ENCODE measurements at regions not wholly inside any gene's neighbourhood (a gene's known extent, or its start where the extent isn't known, plus 50 kb on each side); places are given as distances from the start of the nearest gene placed in this dataset.

DNA sequence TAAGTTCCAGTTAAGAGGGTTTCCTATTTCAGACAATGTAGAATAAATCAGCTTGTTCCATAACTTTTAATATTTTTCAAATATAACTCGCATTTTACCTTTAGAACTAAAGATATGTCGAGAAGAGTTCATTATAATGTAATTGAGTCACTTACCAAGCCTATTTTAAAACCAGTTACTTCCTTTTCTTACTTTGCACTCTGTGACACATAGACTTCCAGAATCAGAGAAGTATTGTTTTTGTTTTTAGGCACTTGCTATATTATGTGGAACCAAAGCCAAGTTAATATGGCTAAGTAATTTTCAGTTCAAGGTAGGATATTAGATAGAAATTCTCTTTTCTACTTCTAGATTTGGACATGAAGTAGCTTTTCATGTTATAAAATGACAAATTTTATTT is 182.7 kb upstream of the PRPS1L1 start:
- WGBS (ENCODE audit: insufficient coverage), result no CpG with 5 or more reads among the region's 2 CpGs
- Histone ChIP-seq H3K9me3 (ENCODE audit: control extremely low read depth in 1 of 5, control insufficient read depth in 4 of 5, insufficient read depth in 2 of 5, low read depth in 1 of 5, low read length in 4 of 5) (no peaks in the 10 kb centered on the region), H3K4me3 (ENCODE audit: control insufficient read depth in 1 of 7, extremely low read depth in 1 of 7, insufficient read depth in 4 of 7, low read depth in 2 of 7, low read length in 6 of 7) (no peak overlapping the region), H3K27me3 (replicated peaks in 2 of 5; ENCODE audit: control insufficient read depth in 4 of 5, insufficient read depth in 5 of 5, low read length in 4 of 5) (no peaks in the 10 kb centered on the region), H3K27ac (ENCODE audit: insufficient read depth in 1 of 2, low read depth in 1 of 2, low read length in 2 of 2, poor library complexity in 1 of 2, severe bottlenecking in 2 of 2) (no peak overlapping the region), H3K4me1 (ENCODE audit: control extremely low read depth in 1 of 4, control insufficient read depth in 4 of 4, insufficient read depth in 4 of 4, low read length in 3 of 4) (no peaks in the 10 kb centered on the region), H3K36me3 (ENCODE audit: control insufficient read depth in 4 of 4, insufficient read depth in 4 of 4, low read length in 3 of 4) (no peaks in the 10 kb centered on the region)
- CTCF ChIA-PET, result interaction anchor here (1.0 to 2.2 kb wide), 3 partner anchors 9 to 143 kb away, joined by 3 to 6 read pairs (median 6); no protein-coding TSS in a partner anchor
- POLR2A ChIA-PET, result no interaction called here
- DNase-seq, result no peak

DNA sequence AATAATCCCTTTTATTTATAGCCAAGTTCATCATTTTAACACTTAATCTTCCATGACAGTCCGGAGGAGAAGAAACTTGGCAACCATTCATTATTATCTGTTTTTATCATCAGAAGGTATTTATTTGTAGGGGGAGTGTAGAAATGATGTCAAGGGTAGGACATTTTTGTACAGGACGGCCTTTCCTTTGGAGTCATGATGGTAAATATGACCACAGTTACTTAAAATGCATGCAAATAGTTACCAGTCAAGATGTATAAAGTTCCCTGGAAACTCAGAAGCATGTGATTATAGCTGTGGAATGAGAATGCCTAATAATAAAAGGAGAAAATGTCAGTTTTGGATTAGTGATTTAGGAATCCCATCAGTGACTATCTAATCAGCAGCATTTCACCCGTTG is 183.1 kb upstream of the PRPS1L1 start:
- Histone ChIP-seq H3K4me3 (ENCODE audit: control insufficient read depth in 1 of 7, extremely low read depth in 1 of 7, insufficient read depth in 4 of 7, low read depth in 2 of 7, low read length in 6 of 7) (no peak overlapping the region), H3K27ac (ENCODE audit: insufficient read depth in 1 of 2, low read depth in 1 of 2, low read length in 2 of 2, poor library complexity in 1 of 2, severe bottlenecking in 2 of 2) (no peak overlapping the region), H3K36me3 (ENCODE audit: control insufficient read depth in 4 of 4, insufficient read depth in 4 of 4, low read length in 3 of 4) (no peaks in the 10 kb centered on the region), H3K27me3 (replicated peaks in 2 of 5; ENCODE audit: control insufficient read depth in 4 of 5, insufficient read depth in 5 of 5, low read length in 4 of 5) (no peaks in the 10 kb centered on the region), H3K9me3 (ENCODE audit: control extremely low read depth in 1 of 5, control insufficient read depth in 4 of 5, insufficient read depth in 2 of 5, low read depth in 1 of 5, low read length in 4 of 5) (no peaks in the 10 kb centered on the region), H3K4me1 (ENCODE audit: control extremely low read depth in 1 of 4, control insufficient read depth in 4 of 4, insufficient read depth in 4 of 4, low read length in 3 of 4) (no peaks in the 10 kb centered on the region)
- ChIA-PET CTCF (interaction anchor here (1.0 to 2.2 kb wide), 3 partner anchors 10 to 142 kb away, joined by 3 to 6 read pairs (median 6); no protein-coding TSS in a partner anchor), POLR2A (interaction anchor here (0.6 kb wide), 2 partner anchors 316 to 1796 kb away, joined by 3 to 5 read pairs; no protein-coding TSS in a partner anchor)
- WGBS (ENCODE audit: insufficient coverage), result 100% methylated on average over 1 of the region's 3 CpGs
- DNase-seq, result no peak

DNA sequence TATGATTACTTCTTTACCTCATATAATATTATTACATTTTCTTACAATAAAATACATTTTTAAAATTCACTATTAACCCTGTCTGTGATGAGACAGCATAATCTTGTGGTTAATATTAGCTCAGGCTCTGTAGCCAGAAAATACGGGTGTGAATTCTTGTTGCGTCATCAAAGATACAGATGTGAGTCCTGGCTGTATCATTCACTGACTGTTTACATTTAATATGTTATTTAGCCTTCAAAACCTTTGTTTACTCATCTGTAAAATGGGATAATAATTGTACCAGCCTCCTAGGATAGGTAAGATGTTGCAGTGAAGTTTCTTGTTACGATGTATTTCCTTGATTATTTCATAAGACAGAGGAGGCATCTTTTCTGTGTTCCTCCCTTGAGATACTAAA is 184.7 kb upstream of the PRPS1L1 start:
- Histone ChIP-seq H3K27me3 (replicated peaks in 2 of 5; ENCODE audit: control insufficient read depth in 4 of 5, insufficient read depth in 5 of 5, low read length in 4 of 5) (no peaks in the 10 kb centered on the region), H3K4me3 (ENCODE audit: control insufficient read depth in 1 of 7, extremely low read depth in 1 of 7, insufficient read depth in 4 of 7, low read depth in 2 of 7, low read length in 6 of 7) (no peak overlapping the region), H3K4me1 (ENCODE audit: control extremely low read depth in 1 of 4, control insufficient read depth in 4 of 4, insufficient read depth in 4 of 4, low read length in 3 of 4) (no peaks in the 10 kb centered on the region), H3K36me3 (ENCODE audit: control insufficient read depth in 4 of 4, insufficient read depth in 4 of 4, low read length in 3 of 4) (no peaks in the 10 kb centered on the region), H3K9me3 (ENCODE audit: control extremely low read depth in 1 of 5, control insufficient read depth in 4 of 5, insufficient read depth in 2 of 5, low read depth in 1 of 5, low read length in 4 of 5) (no peaks in the 10 kb centered on the region), H3K27ac (ENCODE audit: insufficient read depth in 1 of 2, low read depth in 1 of 2, low read length in 2 of 2, poor library complexity in 1 of 2, severe bottlenecking in 2 of 2) (no peak overlapping the region)
- POLR2A ChIA-PET, result no interaction called here
- CTCF ChIA-PET, result interaction anchor here (0.9 to 2.2 kb wide), 3 partner anchors 11 to 227 kb away, joined by 3 to 6 read pairs (median 3); no protein-coding TSS in a partner anchor
- DNase-seq, result no peak
- 100% methylated on average over 1 of the region's 3 CpGs for WGBS (ENCODE audit: insufficient coverage)

DNA sequence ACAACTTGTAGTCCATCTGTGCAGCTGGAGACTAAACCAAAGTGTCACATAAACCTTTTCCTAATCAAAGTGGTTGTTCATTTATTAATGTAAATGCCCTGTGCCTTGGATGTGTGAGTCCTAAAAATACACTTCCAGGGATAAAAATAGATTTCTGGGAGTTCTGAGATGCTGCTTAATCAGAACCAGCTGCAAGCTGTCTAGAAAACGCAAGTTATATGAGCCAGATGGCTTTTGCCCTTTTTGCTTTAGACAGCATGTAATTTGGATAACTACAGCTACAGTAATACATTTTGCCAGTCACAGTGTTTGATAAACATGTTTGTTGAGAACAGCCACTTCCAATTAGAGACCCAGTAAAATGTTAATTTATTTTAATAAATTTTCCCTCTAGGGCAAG is 185.1 kb upstream of the PRPS1L1 start:
- Histone ChIP-seq H3K36me3 (ENCODE audit: control insufficient read depth in 4 of 4, insufficient read depth in 4 of 4, low read length in 3 of 4) (no peaks in the 10 kb centered on the region), H3K4me3 (ENCODE audit: control insufficient read depth in 1 of 7, extremely low read depth in 1 of 7, insufficient read depth in 4 of 7, low read depth in 2 of 7, low read length in 6 of 7) (no peak overlapping the region), H3K27ac (ENCODE audit: insufficient read depth in 1 of 2, low read depth in 1 of 2, low read length in 2 of 2, poor library complexity in 1 of 2, severe bottlenecking in 2 of 2) (no peak overlapping the region), H3K9me3 (ENCODE audit: control extremely low read depth in 1 of 5, control insufficient read depth in 4 of 5, insufficient read depth in 2 of 5, low read depth in 1 of 5, low read length in 4 of 5) (peaks cover 0 to 1% (median 0%) of the 10 kb centered on the region in 5 experiments), H3K4me1 (ENCODE audit: control extremely low read depth in 1 of 4, control insufficient read depth in 4 of 4, insufficient read depth in 4 of 4, low read length in 3 of 4) (no peaks in the 10 kb centered on the region), H3K27me3 (replicated peaks in 2 of 5; ENCODE audit: control insufficient read depth in 4 of 5, insufficient read depth in 5 of 5, low read length in 4 of 5) (no peaks in the 10 kb centered on the region)
- POLR2A ChIA-PET, result no interaction called here
- WGBS (ENCODE audit: insufficient coverage), result 86% methylated on average over 1 of the region's 1 CpG
- DNase-seq, result no peak
- CTCF ChIA-PET, result interaction anchor here (0.7 to 2.2 kb wide), 6 partner anchors 9 to 136 kb away, joined by 3 to 9 read pairs (median 4); no protein-coding TSS in a partner anchor

DNA sequence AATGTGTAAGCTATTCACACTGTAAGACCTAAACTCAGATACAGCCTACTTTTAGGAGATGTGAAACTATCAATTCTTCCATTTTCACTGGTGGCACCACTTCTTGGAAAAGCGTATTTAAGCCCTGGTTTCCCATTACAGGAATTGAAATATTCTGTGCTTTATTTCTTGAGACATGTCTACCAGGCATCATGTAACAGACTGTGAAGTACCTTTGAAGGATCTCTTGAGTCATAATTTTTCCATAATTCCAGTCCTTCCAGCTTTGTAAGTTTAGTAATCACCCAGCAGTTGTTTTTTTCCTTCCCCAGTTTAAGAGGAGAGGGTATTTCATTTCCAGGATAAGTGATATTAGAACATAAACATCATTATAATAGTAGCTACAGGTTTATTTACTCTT is 186.0 kb upstream of the PRPS1L1 start:
- H3K27ac ChIP-seq (ENCODE audit: insufficient read depth in 1 of 2, low read depth in 1 of 2, low read length in 2 of 2, poor library complexity in 1 of 2, severe bottlenecking in 2 of 2), result no peak overlapping the region
- no peak for DNase-seq
- POLR2A ChIA-PET, result interaction anchor here (0.5 kb wide), 1 partner anchor 10 kb away, joined by 3 read pairs; no protein-coding TSS in a partner anchor
- H3K4me1 ChIP-seq (ENCODE audit: control extremely low read depth in 1 of 4, control insufficient read depth in 4 of 4, insufficient read depth in 4 of 4, low read length in 3 of 4), result no peaks in the 10 kb centered on the region
- no peak overlapping the region for H3K4me3 ChIP-seq (ENCODE audit: control insufficient read depth in 1 of 7, extremely low read depth in 1 of 7, insufficient read depth in 4 of 7, low read depth in 2 of 7, low read length in 6 of 7)
- peaks cover 0 to 4% (median 0%) of the 10 kb centered on the region in 5 experiments for H3K9me3 ChIP-seq (ENCODE audit: control extremely low read depth in 1 of 5, control insufficient read depth in 4 of 5, insufficient read depth in 2 of 5, low read depth in 1 of 5, low read length in 4 of 5)
- H3K36me3 ChIP-seq (ENCODE audit: control insufficient read depth in 4 of 4, insufficient read depth in 4 of 4, low read length in 3 of 4), result no peaks in the 10 kb centered on the region
- no peaks in the 10 kb centered on the region for H3K27me3 ChIP-seq (replicated peaks in 2 of 5; ENCODE audit: control insufficient read depth in 4 of 5, insufficient read depth in 5 of 5, low read length in 4 of 5)
- WGBS (ENCODE audit: insufficient coverage), result 100% methylated on average over 1 of the region's 1 CpG
- CTCF ChIA-PET, result interaction anchor here (0.6 to 3.4 kb wide), 10 partner anchors 8 to 356 kb away, joined by 3 to 33 read pairs (median 6); no protein-coding TSS in a partner anchor

DNA sequence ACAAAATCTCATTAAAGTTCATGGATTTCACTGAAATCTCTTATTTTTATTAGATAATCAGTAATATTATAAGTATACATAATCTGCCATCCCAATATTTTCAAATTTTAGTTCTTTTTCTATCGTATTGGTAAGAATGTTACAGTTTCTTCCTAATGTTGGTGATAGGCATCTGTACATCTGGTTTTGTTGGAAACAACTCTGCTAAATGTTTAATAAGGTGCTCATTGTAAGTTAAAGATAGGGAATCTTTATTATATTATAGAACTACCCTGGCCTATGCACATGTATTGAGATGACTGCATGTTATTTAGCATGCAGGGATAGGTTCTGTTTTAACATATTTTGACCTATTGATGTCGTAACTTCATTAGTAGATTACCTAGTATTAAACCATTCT is 188.6 kb upstream of the PRPS1L1 start:
- H3K4me1 ChIP-seq (ENCODE audit: control extremely low read depth in 1 of 4, control insufficient read depth in 4 of 4, insufficient read depth in 4 of 4, low read length in 3 of 4), result peaks cover 0 to 6% (median under 1%) of the 10 kb centered on the region in 4 experiments
- WGBS (ENCODE audit: insufficient coverage), result no CpG with 5 or more reads among the region's 2 CpGs
- H3K36me3 ChIP-seq (ENCODE audit: control insufficient read depth in 4 of 4, insufficient read depth in 4 of 4, low read length in 3 of 4), result no peaks in the 10 kb centered on the region
- POLR2A ChIA-PET, result no interaction called here
- no peaks in the 10 kb centered on the region for H3K27me3 ChIP-seq (replicated peaks in 2 of 5; ENCODE audit: control insufficient read depth in 4 of 5, insufficient read depth in 5 of 5, low read length in 4 of 5)
- CTCF ChIA-PET, result interaction anchor here (0.6 to 3.4 kb wide), 10 partner anchors 20 to 510 kb away, joined by 3 to 33 read pairs (median 4); no protein-coding TSS in a partner anchor
- no peak for DNase-seq
- peaks cover 0 to 4% (median 0%) of the 10 kb centered on the region in 5 experiments for H3K9me3 ChIP-seq (ENCODE audit: control extremely low read depth in 1 of 5, control insufficient read depth in 4 of 5, insufficient read depth in 2 of 5, low read depth in 1 of 5, low read length in 4 of 5)
- H3K27ac ChIP-seq (ENCODE audit: insufficient read depth in 1 of 2, low read depth in 1 of 2, low read length in 2 of 2, poor library complexity in 1 of 2, severe bottlenecking in 2 of 2), result no peak overlapping the region
- no peak overlapping the region for H3K4me3 ChIP-seq (ENCODE audit: control insufficient read depth in 1 of 7, extremely low read depth in 1 of 7, insufficient read depth in 4 of 7, low read depth in 2 of 7, low read length in 6 of 7)

DNA sequence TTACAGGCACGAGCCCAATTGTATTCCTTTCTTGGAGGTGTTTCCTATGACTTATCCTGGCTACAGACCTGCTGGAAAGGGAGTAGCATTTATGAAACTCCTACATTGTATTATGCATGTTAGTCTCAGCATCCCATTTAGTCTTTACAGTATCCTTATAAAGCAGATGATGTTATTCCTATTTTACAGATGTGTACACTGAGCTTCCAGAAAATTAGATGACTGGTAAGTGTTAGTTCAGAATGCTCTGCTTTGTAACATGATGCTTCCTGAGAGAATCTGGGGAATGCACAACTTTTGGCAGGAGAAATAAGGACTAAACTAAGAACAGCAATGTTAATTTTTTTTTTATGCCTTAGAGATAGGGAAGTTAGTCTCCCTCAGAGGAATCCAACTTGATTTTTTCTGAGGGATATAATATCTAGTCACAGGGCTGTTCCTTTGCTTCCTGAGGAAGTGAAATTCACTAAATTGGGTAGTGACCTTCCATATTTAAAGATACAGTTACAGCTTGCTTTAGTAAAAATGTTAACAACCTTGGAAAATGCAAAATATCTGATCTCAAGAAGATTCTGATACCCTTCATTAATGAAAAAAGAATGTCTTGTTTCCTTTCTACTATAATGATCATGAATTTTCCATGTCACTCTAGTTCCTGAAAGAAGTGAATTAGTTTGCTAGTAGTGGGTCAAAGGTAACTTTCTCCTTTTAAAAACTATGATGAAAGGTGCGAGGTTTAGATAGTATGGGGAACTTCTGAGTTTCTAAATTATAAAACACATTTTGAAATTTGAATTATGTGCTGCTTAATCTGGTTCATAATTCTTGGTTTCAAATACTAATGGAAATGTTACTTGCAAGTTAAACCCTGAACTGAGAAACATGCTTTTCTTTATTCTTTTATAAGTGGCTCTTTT is 194.0 kb upstream of the PRPS1L1 start:
- H3K27ac ChIP-seq (ENCODE audit: insufficient read depth in 1 of 2, low read depth in 1 of 2, low read length in 2 of 2, poor library complexity in 1 of 2, severe bottlenecking in 2 of 2), result no peak overlapping the region
- no peak for DNase-seq
- peaks cover 4 to 32% (median 20%) of the 10 kb centered on the region in 4 experiments for H3K4me1 ChIP-seq (ENCODE audit: control extremely low read depth in 1 of 4, control insufficient read depth in 4 of 4, insufficient read depth in 4 of 4, low read length in 3 of 4)
- WGBS (ENCODE audit: insufficient coverage), result no CpG with 5 or more reads among the region's 2 CpGs
- H3K9me3 ChIP-seq (ENCODE audit: control extremely low read depth in 1 of 5, control insufficient read depth in 4 of 5, insufficient read depth in 2 of 5, low read depth in 1 of 5, low read length in 4 of 5), result peaks cover 0 to 4% (median 0%) of the 10 kb centered on the region in 5 experiments
- POLR2A ChIA-PET, result no interaction called here
- no peak overlapping the region for H3K4me3 ChIP-seq (ENCODE audit: control insufficient read depth in 1 of 7, extremely low read depth in 1 of 7, insufficient read depth in 4 of 7, low read depth in 2 of 7, low read length in 6 of 7)
- H3K27me3 ChIP-seq (replicated peaks in 2 of 5; ENCODE audit: control insufficient read depth in 4 of 5, insufficient read depth in 5 of 5, low read length in 4 of 5), result no peaks in the 10 kb centered on the region
- CTCF ChIA-PET, result interaction anchor here (0.6 to 1.1 kb wide), 3 partner anchors 8 to 68 kb away, joined by 3 read pairs; no protein-coding TSS in a partner anchor
- no peaks in the 10 kb centered on the region for H3K36me3 ChIP-seq (ENCODE audit: control insufficient read depth in 4 of 4, insufficient read depth in 4 of 4, low read length in 3 of 4)

Measured in common myeloid progenitor, CD34-positive (primary cell).